ENCODE measurements at regions not wholly inside any gene's neighbourhood (a gene's known extent, or its start where the extent isn't known, plus 50 kb on each side); places are given as distances from the start of the nearest gene placed in this dataset.

GRCh38 chr7:80347173-80347572, 164.7 kb downstream of the GNAT3 start:
- DNase-seq (ENCODE audit: low spot score), result no peak

GRCh38 chr7:80346704-80347103, 165.2 kb downstream of the GNAT3 start:
- DNase-seq (ENCODE audit: low spot score), result no peak

- DNase-seq (ENCODE audit: low spot score), result peak; percentile 21
Observed at GRCh38 chr7:80335511-80336231, 176.2 kb downstream of the GNAT3 start.

- DNase-seq (ENCODE audit: low spot score), result no peak
Observed at GRCh38 chr7:80334908-80335307, 177.0 kb downstream of the GNAT3 start.

- no peak for DNase-seq (ENCODE audit: low spot score)
Observed at GRCh38 chr7:80334196-80334595, 177.7 kb downstream of the GNAT3 start.

DNA sequence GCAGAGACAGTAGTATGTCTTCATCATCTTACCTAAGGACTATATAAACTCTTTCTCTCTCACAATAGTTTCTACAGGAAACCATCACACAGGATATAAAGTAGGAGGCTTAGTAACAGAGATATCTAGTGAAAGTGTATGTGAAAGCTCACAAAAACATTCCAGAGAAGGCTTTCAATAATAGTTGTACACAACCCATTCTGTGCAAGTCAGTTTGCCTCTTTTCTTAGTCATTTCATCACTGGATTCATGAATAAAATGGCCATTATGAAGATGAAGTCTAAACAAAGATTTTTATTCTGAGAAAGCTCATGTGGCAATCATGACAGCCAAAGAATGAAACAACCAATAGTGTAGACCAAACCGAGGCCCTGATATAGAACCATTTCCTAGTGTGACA, 178.8 kb downstream of the GNAT3 start:
- no peak for DNase-seq (ENCODE audit: low spot score)

DNA sequence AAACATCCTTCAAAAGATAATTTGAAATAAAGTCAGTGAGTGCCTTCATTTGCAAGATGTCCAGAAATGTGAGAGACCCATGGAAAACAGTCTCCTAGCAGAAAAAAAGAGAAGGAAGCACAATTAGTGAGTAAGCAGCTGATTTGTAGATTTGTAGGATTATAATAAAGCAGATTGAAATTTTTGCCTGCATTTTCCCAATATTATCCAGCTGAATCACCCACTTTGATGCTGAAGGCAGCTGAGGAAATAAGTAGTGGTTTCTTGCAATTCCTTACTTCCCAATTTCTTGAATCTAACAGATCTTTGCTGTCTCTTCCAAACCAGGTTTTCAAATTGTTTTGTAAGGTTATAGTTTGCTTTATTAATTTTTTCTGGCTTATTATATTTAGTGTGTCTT, 181.4 kb downstream of the GNAT3 start:
- peak; percentile 35 for DNase-seq (ENCODE audit: low spot score)

- peak; percentile 4 for DNase-seq (ENCODE audit: low spot score)
Observed at GRCh38 chr7:80324032-80324431, 187.8 kb downstream of the GNAT3 start.

GRCh38 chr7:80319461-80319860, 184.8 kb downstream of the GNAI1 start:
- DNase-seq (ENCODE audit: low spot score), result no peak

- DNase-seq (ENCODE audit: low spot score), result no peak
Observed at GRCh38 chr7:80318081-80318480, 183.4 kb downstream of the GNAI1 start.

GRCh38 chr7:80316811-80317210, 182.2 kb downstream of the GNAI1 start:
- DNase-seq (ENCODE audit: low spot score), result no peak

DNA sequence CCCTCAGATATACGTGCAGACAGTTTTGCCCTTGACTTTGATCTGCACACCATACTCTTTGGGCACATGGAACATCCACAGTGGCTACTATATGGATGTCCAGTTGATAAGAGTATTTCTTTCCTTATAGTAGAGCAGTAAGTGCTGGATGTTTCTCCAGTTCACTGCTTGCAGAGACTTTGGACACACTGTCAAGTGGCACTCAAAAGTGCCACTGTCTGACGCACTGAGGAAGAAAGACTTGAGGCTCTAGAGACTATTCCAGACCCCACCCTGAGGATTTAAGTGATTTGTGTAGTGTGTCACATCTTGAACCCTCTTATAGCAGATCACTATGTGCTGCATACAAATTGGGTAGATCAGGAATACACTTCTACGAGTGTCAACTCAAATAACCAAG, 179.1 kb downstream of the GNAI1 start:
- no peak for DNase-seq (ENCODE audit: low spot score)

DNA sequence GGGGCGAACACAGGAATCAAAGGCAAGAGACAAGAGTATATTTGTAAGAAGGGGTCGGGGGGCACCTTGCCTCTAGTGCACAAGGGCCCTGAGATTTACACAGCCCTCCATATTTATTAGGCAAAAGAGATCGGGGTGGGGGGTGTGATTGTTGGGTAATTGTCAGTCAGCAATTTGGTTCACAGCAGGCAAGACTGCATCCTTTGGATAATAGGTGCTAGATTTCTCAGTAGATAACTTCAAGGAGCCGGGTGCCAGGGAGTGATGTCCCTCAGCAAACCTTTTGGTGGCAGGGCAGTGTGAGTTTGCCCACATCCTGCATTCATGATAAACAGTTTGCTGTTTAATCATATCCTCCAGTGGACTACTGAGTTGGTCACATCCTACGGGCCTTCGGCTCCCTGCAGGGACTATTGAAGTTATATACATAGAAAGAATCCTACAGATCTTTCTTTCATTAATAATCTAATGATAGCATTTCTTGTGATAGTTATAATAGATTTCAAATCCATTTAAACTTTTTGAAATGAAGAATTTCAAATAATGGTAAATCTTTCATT, 178.5 kb downstream of the GNAI1 start:
- no peak for DNase-seq (ENCODE audit: low spot score)

DNA sequence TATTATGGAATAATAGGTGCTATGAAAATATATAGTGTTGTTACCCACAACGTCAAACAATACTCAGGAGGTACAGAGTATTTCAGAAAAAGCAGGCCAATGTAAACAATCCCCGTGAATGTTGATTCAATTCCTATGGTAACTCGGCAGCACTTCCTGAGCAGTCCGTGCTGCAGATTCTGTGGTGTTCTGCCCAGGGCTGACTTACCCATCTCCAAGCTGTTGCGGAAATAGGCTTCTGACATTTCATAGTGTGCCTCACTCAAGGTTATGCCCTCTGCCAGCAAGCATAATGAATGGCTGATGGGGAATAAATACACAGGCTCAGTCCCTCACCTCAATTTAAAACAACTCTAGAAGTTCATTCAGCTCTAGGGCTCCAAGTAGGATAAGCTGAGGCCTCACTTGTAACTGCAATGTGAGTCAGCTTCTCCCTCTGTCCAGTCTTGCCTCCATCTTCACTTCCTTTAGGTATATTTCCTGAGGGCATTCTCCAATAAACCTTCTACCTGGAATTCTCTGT, 177.6 kb downstream of the GNAI1 start:
- DNase-seq (ENCODE audit: low spot score), result peak; percentile 54

- no peak for DNase-seq (ENCODE audit: low spot score)
Observed at GRCh38 chr7:80311313-80311712, 176.7 kb downstream of the GNAI1 start.

- DNase-seq (ENCODE audit: low spot score), result no peak
Observed at GRCh38 chr7:80309971-80310549, 175.4 kb downstream of the GNAI1 start.

GRCh38 chr7:80309377-80309776, 174.7 kb downstream of the GNAI1 start:
- DNase-seq (ENCODE audit: low spot score), result no peak

- DNase-seq (ENCODE audit: low spot score), result peak; percentile 33
Observed at GRCh38 chr7:80307227-80307856, 172.7 kb downstream of the GNAI1 start.

- no peak for DNase-seq (ENCODE audit: low spot score)
Observed at GRCh38 chr7:80303315-80303714, 168.7 kb downstream of the GNAI1 start.

DNA sequence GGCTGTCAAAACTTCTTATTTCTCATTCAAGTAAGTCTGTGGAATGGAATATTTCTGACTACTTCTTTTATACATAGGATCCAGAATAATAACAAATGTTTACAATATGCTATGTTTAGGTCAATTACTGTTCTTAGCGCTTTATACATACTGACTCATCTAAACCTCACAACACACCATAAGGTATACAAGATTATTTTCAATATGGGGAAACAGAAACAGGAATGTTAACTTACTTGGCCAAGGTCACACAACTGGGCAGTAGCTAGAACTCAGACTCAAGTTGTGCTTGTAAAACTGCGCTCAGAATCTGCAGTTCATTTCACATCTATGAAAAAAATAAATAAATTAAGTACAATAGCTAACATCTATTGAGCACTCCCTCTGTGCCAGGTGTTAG, 168.0 kb downstream of the GNAI1 start:
- no peak for DNase-seq (ENCODE audit: low spot score)

GRCh38 chr7:80302078-80302477, 167.4 kb downstream of the GNAI1 start:
- DNase-seq (ENCODE audit: low spot score), result no peak

DNA sequence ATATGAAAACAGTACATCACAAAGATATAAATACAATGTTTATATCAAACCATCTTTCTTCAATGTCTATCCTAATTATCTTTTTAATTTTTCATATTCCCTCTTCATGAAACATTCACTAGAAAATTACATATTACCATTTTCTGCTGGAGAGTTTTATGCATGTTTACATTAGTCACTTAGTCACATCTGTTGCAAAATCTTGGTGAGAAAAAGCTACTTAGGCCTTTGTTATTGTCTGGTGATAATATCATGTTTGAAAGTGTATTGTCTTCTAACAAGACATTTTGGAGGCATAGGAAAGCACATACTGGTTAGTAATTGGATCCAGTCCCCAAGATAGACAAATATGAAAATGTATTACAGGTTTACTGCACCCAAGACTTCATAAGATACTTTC, 163.6 kb downstream of the GNAI1 start:
- DNase-seq (ENCODE audit: low spot score), result no peak

DNA sequence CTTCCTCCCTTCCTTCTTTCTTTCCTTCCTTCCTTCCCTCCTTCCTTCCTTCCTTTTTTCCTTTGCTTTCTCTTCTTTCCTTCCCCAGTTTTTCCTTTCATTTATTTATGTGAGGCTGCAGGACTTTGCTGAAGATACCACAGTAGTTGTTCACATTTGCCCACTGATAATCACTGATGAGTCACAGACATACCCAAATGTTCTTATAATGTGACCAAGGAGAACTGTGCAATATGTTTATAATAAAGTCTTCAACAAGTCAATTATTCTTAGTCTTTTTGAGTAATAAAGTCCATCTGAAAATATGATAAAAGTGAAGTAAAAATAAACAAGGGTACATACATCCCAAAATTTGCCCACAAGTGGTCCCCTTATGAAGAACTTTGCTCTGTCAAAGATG, 159.7 kb downstream of the GNAI1 start:
- DNase-seq (ENCODE audit: low spot score), result no peak
